Skeletal muscle cell (primary cell): ENCODE measurements at regions not wholly inside any gene's neighbourhood (a gene's known extent, or its start where the extent isn't known, plus 50 kb on each side); places are given as distances from the start of the nearest gene placed in this dataset.
"Not testable (repeated sequence)": the region's sequence is repeated elsewhere in the genome, so short reads cannot be mapped to it uniquely, and the experiment has no call there.

Source experiments
- DNase-seq: peaks from one replicate; pipeline ENCODE4 v3.0.0-alpha.2; 2010; ENCODE audit warnings: low read depth
- H3K4me3 ChIP-seq: 2 replicates; pipeline ENCODE4 v1.5.1; 2011; ENCODE audit warnings: low read depth, mild to moderate bottlenecking, control low read depth, low read length, moderate library complexity

- no peak for DNase-seq
- no peak overlapping the region for H3K4me3 ChIP-seq
These were observed 894.5 kb upstream of the MBL2 start for GRCh38 chr10:53667063-53667462.

- no peak overlapping the region for H3K4me3 ChIP-seq
- DNase-seq = no peak
These were observed 891.9 kb upstream of the MBL2 start for GRCh38 chr10:53664282-53665019.

- no peak overlapping the region for H3K4me3 ChIP-seq
These were observed 878.2 kb upstream of the MBL2 start for GRCh38 chr10:53650794-53651193.

GRCh38 chr10:53647221-53647620, 874.6 kb upstream of the MBL2 start:
- not testable (repeated sequence) for H3K4me3 ChIP-seq

More at GRCh38 chr10:53650794-53651193, 878.2 kb upstream of the MBL2 start:
- no peak for DNase-seq

GRCh38 chr10:53646525-53646924, 873.9 kb upstream of the MBL2 start:
- no peak for DNase-seq
- no peak overlapping the region for H3K4me3 ChIP-seq

More at GRCh38 chr10:53647221-53647620, 874.6 kb upstream of the MBL2 start:
- DNase-seq = not testable (repeated sequence)

GRCh38 chr10:53645951-53646350, 873.4 kb upstream of the MBL2 start:
- no peak for DNase-seq
- no peak overlapping the region for H3K4me3 ChIP-seq

GRCh38 chr10:53638006-53638405, 865.4 kb upstream of the MBL2 start:
- DNase-seq = no peak
- no peak overlapping the region for H3K4me3 ChIP-seq

GRCh38 chr10:53624722-53625121, 852.1 kb upstream of the MBL2 start:
- no peak overlapping the region for H3K4me3 ChIP-seq
- no peak for DNase-seq

GRCh38 chr10:53622201-53622600, 849.6 kb upstream of the MBL2 start:
- no peak overlapping the region for H3K4me3 ChIP-seq
- no peak for DNase-seq

GRCh38 chr10:53619671-53620070, 847.1 kb upstream of the MBL2 start:
- DNase-seq = no peak

GRCh38 chr10:53607691-53608090, 835.1 kb upstream of the MBL2 start:
- no peak overlapping the region for H3K4me3 ChIP-seq
- DNase-seq = no peak

More at GRCh38 chr10:53619671-53620070, 847.1 kb upstream of the MBL2 start:
- no peak overlapping the region for H3K4me3 ChIP-seq

- no peak for DNase-seq
- H3K4me3 ChIP-seq = no peak overlapping the region
These were observed 834.4 kb upstream of the MBL2 start for GRCh38 chr10:53606981-53607380.

GRCh38 chr10:53601260-53601875, 828.8 kb upstream of the MBL2 start:
- DNase-seq = peak; percentile 1
- H3K4me3 ChIP-seq = no peak overlapping the region

- DNase-seq = no peak
- no peak overlapping the region for H3K4me3 ChIP-seq
These were observed 826.3 kb upstream of the MBL2 start for GRCh38 chr10:53598914-53599313.

- no peak for DNase-seq
- no peak overlapping the region for H3K4me3 ChIP-seq
These were observed 825.3 kb upstream of the MBL2 start for GRCh38 chr10:53597835-53598251.

GRCh38 chr10:53580465-53580864, 807.9 kb upstream of the MBL2 start:
- H3K4me3 ChIP-seq = no peak overlapping the region
- no peak for DNase-seq

GRCh38 chr10:53579773-53580172, 807.2 kb upstream of the MBL2 start:
- no peak for DNase-seq
- no peak overlapping the region for H3K4me3 ChIP-seq

GRCh38 chr10:53574024-53574423, 801.4 kb upstream of the MBL2 start:
- DNase-seq = no peak

GRCh38 chr10:53573498-53573897, 800.9 kb upstream of the MBL2 start:
- no peak for DNase-seq
- H3K4me3 ChIP-seq = no peak overlapping the region

More at GRCh38 chr10:53574024-53574423, 801.4 kb upstream of the MBL2 start:
- H3K4me3 ChIP-seq = no peak overlapping the region

- DNase-seq = no peak
These were observed 800.2 kb upstream of the MBL2 start for GRCh38 chr10:53572799-53573198.

GRCh38 chr10:53570221-53570620, 797.6 kb upstream of the MBL2 start:
- DNase-seq = no peak
- H3K4me3 ChIP-seq = no peak overlapping the region

More at GRCh38 chr10:53572799-53573198, 800.2 kb upstream of the MBL2 start:
- no peak overlapping the region for H3K4me3 ChIP-seq
